Caco-2 (cell line): ENCODE measurements at regions not wholly inside any gene's neighbourhood (a gene's known extent, or its start where the extent isn't known, plus 50 kb on each side); places are given as distances from the start of the nearest gene placed in this dataset.
A peak's percentile ranks its signal among the peaks of the same experiment; 100 is the strongest.

Experiments used
- BruUV-seq: library from RNA; stranded (reverse); fragments of 400-500 nt; replicated peaks from 2 replicates; lab custom pipeline; 2021; lab: Mats Ljungman, UMichigan
- CTCF ChIA-PET: fragments of 300-600 bp; sonication (Branson Sonifier 250); formaldehyde crosslinking; loops from one replicate; lab custom pipeline; 2022; ENCODE audit warnings: antibody characterized with exemption; lab: Charles Lee
- POLR2A ChIA-PET: fragments of 300-600 bp; sonication (Branson Sonifier 250); formaldehyde crosslinking; loops from one replicate; lab custom pipeline; 2022; ENCODE audit warnings: antibody characterized with exemption; lab: Charles Lee
- DNase-seq, 2 experiments: peaks; one replicate each; pipeline versions ENCODE4 v3.0.0 to v3.0.0-alpha.2; 2020 to 2022
- H3K27me3 ChIP-seq: replicated peaks from 2 replicates; pipeline ENCODE4 v1.6.0; 2011; ENCODE audit warnings: low read length; ENCODE audit not compliant: control insufficient read depth, insufficient read depth
- H3K36me3 ChIP-seq: 2 replicates; pipeline ENCODE4 v1.5.1; 2011; ENCODE audit warnings: low read length; ENCODE audit not compliant: control insufficient read depth, insufficient read depth
- H3K4me1 ChIP-seq: fragments of 250-450 bp; sonication (Bioruptor Pico); 2 replicates; pipeline ENCODE4 v1.5.1; 2020; ENCODE audit warnings: mild to moderate bottlenecking
- H3K4me3 ChIP-seq: 2 replicates; pipeline ENCODE4 v1.5.1; 2011; ENCODE audit warnings: low read depth, mild to moderate bottlenecking, control low read depth, low read length
- H3K9me3 ChIP-seq: fragments of 250-450 bp; sonication (Bioruptor Pico); 2 replicates; pipeline ENCODE4 v1.5.1; 2020; ENCODE audit warnings: mild to moderate bottlenecking, moderate library complexity
- H3K27ac Mint-ChIP-seq: one replicate; pipeline ENCODE4 v1.8.0; 2022; ENCODE audit warnings: mixed read lengths; ENCODE audit not compliant: unreplicated experiment
- H3K27me3 Mint-ChIP-seq: one replicate; pipeline ENCODE4 v1.8.0; 2022; ENCODE audit warnings: mixed read lengths; ENCODE audit not compliant: insufficient read depth, unreplicated experiment
- H3K36me3 Mint-ChIP-seq: one replicate; pipeline ENCODE4 v1.8.0; 2022; ENCODE audit warnings: mild to moderate bottlenecking, mixed read lengths; ENCODE audit not compliant: insufficient read depth, unreplicated experiment
- H3K4me1 Mint-ChIP-seq: one replicate; pipeline ENCODE4 v1.8.0; 2022; ENCODE audit warnings: low read depth, mixed read lengths; ENCODE audit not compliant: unreplicated experiment
- H3K4me3 Mint-ChIP-seq: one replicate; pipeline ENCODE4 v1.8.0; 2022; ENCODE audit warnings: mild to moderate bottlenecking, moderate library complexity, mixed read lengths; ENCODE audit not compliant: unreplicated experiment
- H3K9me3 Mint-ChIP-seq: one replicate; pipeline ENCODE4 v1.8.0; 2022; ENCODE audit warnings: mixed read lengths; ENCODE audit not compliant: unreplicated experiment
- intact Hi-C: fragments of 100-400 bp; cut with micrococcal nuclease; formaldehyde crosslinking; loops from one replicate; pipeline ENCODE4 v1.10.0; 2022; ENCODE audit not compliant: unreplicated experiment
- TF ChIP-seq, protein P1 (sequence below), 2 experiments: fragments of 200-600 bp in 1 of 2; IDR thresholded peaks; 1 replicate in 1 of 2; 2 replicates in 1 of 2; pipeline versions ENCODE4 v1.5.1 to v1.8.0; 2011 to 2022; ENCODE audit warnings: antibody characterized with exemption in 1 of 2, control low read depth in 1 of 2, inconsistent platforms in 1 of 2, low read depth in 1 of 2, low read length in 1 of 2, mild to moderate bottlenecking in 1 of 2, moderate library complexity in 1 of 2; ENCODE audit not compliant: insufficient read depth in 1 of 2, severe bottlenecking in 1 of 2, unreplicated experiment in 1 of 2

DNA sequence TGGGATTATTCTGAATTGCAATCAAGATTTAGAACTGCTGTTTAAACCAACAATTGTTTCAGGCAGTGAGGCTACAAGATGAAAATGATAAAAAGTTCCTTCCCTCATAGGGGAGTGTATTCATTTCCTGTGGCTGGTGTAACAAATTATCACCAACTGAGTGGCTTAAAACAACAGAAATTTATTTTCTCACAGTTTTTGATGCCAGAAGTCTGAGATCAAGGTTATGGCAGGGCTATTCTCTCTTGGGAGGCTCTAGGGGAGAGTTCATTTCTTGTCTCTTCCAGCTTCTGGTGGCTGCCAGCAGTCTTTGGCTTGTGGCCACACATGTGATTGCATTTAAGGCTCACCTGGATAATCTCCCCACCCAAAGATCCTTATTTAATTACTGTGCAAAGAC, 290.5 kb upstream of the ZSWIM2 start:
- BruUV-seq: no TSS peak
- H3K4me3 ChIP-seq: no peak overlapping the region
- Mint-ChIP-seq H3K9me3 (no peaks in the 10 kb centered on the region), H3K27me3 (no peaks in the 10 kb centered on the region), H3K27ac (no peak overlapping the region), H3K4me1 (peaks cover under 1% of the 10 kb centered on the region), H3K36me3 (no peaks in the 10 kb centered on the region), H3K4me3 (no peak overlapping the region)
- intact Hi-C loops: no loop called here
- CTCF ChIA-PET: no interaction called here
- TF ChIP-seq, protein P1, sequence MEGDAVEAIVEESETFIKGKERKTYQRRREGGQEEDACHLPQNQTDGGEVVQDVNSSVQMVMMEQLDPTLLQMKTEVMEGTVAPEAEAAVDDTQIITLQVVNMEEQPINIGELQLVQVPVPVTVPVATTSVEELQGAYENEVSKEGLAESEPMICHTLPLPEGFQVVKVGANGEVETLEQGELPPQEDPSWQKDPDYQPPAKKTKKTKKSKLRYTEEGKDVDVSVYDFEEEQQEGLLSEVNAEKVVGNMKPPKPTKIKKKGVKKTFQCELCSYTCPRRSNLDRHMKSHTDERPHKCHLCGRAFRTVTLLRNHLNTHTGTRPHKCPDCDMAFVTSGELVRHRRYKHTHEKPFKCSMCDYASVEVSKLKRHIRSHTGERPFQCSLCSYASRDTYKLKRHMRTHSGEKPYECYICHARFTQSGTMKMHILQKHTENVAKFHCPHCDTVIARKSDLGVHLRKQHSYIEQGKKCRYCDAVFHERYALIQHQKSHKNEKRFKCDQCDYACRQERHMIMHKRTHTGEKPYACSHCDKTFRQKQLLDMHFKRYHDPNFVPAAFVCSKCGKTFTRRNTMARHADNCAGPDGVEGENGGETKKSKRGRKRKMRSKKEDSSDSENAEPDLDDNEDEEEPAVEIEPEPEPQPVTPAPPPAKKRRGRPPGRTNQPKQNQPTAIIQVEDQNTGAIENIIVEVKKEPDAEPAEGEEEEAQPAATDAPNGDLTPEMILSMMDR (IDR thresholded peaks at IDR 0.05; ENCODE audit: insufficient read depth in 1 of 2, low read depth in 1 of 2, low read length in 1 of 2, severe bottlenecking in 1 of 2, unreplicated experiment in 1 of 2): no peak
- H3K9me3 ChIP-seq: no peaks in the 10 kb centered on the region
- POLR2A ChIA-PET: no interaction called here
- no peaks in the 10 kb centered on the region for H3K36me3 ChIP-seq
- peaks cover 4% of the 10 kb centered on the region; the same call in 1 of the 2 replicates for H3K4me1 ChIP-seq
- H3K27me3 ChIP-seq: no peaks in the 10 kb centered on the region
- no peak for DNase-seq

DNA sequence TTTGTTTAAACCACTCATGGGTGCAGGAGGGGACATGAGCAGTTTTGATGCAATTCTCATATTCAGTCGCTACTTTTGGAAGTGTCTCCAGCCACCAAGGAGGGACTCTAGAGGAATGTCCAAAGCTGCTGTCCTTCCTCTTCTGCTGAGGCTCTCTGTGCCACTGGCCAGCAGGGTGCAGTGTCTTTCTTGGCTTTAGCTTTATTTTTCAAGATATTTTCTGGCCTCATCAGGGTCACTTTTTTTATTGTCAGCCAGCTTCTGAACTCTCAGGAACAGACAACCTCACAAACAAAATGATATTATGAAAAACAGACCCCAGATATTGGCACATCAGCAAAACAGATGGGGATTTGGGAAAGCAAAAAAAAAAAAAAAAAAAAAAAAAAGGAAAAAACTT, 289.3 kb upstream of the ZSWIM2 start:
- H3K27me3 Mint-ChIP-seq: no peaks in the 10 kb centered on the region
- Histone ChIP-seq H3K4me3 (no peak overlapping the region), H3K36me3 (no peaks in the 10 kb centered on the region), H3K4me1 (peaks cover 11% of the 10 kb centered on the region; the same call in 1 of the 2 replicates), H3K9me3 (no peaks in the 10 kb centered on the region), H3K27me3 (no peaks in the 10 kb centered on the region)
- BruUV-seq: no TSS peak
- POLR2A ChIA-PET: no interaction called here
- peaks cover 11% of the 10 kb centered on the region for H3K4me1 Mint-ChIP-seq
- intact Hi-C loops: loop anchor here (1.0 kb wide), 2 partner anchors 235 to 315 kb away; no protein-coding TSS in a partner anchor
- H3K9me3 Mint-ChIP-seq: no peaks in the 10 kb centered on the region
- CTCF ChIA-PET: interaction anchor here (0.6 to 0.9 kb wide), 5 partner anchors 15 to 314 kb away, joined by 3 to 10 read pairs (median 5); partner anchors contain the start of gene CALCRL
- TF ChIP-seq, protein P1 (IDR thresholded peaks at IDR 0.05; ENCODE audit: insufficient read depth in 1 of 2, low read depth in 1 of 2, low read length in 1 of 2, severe bottlenecking in 1 of 2, unreplicated experiment in 1 of 2): peak; percentile 59 to 81
- DNase-seq: peak; percentile 34 to 46
- H3K4me3 Mint-ChIP-seq: no peak overlapping the region
- no peak overlapping the region for H3K27ac Mint-ChIP-seq
- H3K36me3 Mint-ChIP-seq: no peaks in the 10 kb centered on the region

DNA sequence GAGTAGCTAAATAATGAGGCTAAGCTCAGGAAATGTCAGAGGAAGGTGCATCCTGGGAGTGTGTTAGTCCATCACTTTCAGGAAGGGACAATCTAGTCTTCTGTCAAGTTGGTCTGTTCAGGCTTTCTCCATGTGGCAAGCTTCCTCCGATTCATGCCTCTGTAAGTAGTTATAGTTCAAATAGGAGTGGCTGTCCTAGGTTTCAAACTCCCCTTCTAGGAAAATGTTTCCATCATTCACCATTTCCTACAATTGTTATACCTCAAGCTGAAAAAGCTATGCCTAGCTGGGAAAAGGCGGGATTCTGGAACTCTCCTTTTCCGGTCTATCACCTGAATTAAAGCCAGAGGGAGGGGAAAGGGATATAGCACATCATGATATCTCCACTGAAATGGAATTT, 287.7 kb upstream of the ZSWIM2 start:
- Mint-ChIP-seq H3K36me3 (no peaks in the 10 kb centered on the region), H3K4me3 (no peak overlapping the region), H3K27ac (no peak overlapping the region), H3K27me3 (no peaks in the 10 kb centered on the region), H3K4me1 (peaks cover 11% of the 10 kb centered on the region), H3K9me3 (no peaks in the 10 kb centered on the region)
- intact Hi-C loops: no loop called here
- CTCF ChIA-PET: interaction anchor here (0.6 kb wide), 1 partner anchor 1519 kb away, joined by 3 read pairs; no protein-coding TSS in a partner anchor
- no TSS peak for BruUV-seq
- no peak for DNase-seq
- H3K27me3 ChIP-seq: no peaks in the 10 kb centered on the region
- no peaks in the 10 kb centered on the region for H3K36me3 ChIP-seq
- H3K4me1 ChIP-seq: peaks cover 11% of the 10 kb centered on the region; the same call in 1 of the 2 replicates
- POLR2A ChIA-PET: no interaction called here
- H3K9me3 ChIP-seq: no peaks in the 10 kb centered on the region
- no peak overlapping the region for H3K4me3 ChIP-seq
- TF ChIP-seq, protein P1 (IDR thresholded peaks at IDR 0.05; ENCODE audit: insufficient read depth in 1 of 2, low read depth in 1 of 2, low read length in 1 of 2, severe bottlenecking in 1 of 2, unreplicated experiment in 1 of 2): no peak
